HG03469 (cell line): ENCODE measurements at regions not wholly inside any gene's neighbourhood (a gene's known extent, or its start where the extent isn't known, plus 50 kb on each side); places are given as distances from the start of the nearest gene placed in this dataset.

Source experiments
- ATAC-seq: cut with Tn5 transposase; IDR thresholded peaks from one replicate; pipeline ENCODE4 v1.9.1; 2021; ENCODE audit warnings: mild to moderate bottlenecking, moderate library complexity, moderate number of reproducible peaks; ENCODE audit not compliant: unreplicated experiment

DNA sequence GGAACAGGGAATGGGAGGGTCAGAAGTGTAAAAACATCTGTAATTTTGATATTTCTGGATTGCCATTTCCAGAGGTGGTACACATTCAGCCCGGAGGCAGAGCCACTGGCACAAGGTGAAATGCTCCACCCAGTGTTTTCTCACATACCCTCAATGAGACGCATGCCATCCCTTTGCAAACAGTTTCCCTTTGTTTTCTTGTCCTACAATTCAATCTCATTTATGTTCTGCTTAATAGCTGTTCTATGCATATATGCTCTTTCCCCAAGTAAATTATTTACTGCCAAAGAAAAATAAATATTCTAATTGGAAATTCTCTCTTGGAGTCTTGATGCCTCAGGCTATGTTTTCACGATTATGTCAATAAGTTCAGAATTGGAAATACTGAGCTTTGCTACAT is 369.7 kb upstream of the AKR1E2 start:
- ATAC-seq = no peak

DNA sequence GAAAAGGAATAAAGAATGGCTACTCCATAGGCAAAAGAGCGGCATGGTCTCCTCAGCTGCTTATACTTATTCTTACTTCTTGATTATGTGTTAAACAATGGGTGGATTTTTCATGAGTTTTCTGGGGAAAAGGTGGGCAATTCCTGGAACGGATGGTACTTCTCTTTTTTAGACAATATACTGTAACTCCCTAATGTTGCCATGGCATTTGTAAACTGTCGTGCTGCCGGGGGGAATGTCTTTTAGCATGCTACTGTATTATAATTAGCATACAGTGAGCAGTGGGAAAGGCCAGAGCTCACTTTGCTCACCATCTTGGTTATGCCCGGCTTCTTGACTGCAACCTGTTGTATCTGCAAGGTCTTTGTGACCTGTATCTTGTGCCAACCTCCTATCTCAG is 372.1 kb upstream of the AKR1E2 start:
- ATAC-seq = no peak

DNA sequence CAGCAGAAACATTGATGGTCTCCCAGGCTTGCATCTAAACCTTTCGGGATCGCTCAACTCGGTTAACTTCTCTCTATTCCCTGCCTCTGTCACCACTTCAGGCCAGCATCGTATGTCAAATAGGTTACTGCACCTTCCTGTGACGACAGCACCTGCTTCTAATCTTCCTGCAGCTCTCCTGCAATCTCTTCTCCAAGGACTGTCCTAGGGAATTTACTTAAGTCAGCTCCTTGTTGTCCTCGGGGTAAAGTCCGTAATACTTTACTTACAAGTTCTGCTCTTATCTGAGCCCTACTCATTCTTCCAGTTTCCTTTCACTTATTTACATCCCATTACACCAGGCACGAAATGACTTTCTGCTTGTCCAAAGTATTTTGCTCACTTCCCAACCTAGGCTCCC is 372.7 kb upstream of the AKR1E2 start:
- no peak for ATAC-seq

DNA sequence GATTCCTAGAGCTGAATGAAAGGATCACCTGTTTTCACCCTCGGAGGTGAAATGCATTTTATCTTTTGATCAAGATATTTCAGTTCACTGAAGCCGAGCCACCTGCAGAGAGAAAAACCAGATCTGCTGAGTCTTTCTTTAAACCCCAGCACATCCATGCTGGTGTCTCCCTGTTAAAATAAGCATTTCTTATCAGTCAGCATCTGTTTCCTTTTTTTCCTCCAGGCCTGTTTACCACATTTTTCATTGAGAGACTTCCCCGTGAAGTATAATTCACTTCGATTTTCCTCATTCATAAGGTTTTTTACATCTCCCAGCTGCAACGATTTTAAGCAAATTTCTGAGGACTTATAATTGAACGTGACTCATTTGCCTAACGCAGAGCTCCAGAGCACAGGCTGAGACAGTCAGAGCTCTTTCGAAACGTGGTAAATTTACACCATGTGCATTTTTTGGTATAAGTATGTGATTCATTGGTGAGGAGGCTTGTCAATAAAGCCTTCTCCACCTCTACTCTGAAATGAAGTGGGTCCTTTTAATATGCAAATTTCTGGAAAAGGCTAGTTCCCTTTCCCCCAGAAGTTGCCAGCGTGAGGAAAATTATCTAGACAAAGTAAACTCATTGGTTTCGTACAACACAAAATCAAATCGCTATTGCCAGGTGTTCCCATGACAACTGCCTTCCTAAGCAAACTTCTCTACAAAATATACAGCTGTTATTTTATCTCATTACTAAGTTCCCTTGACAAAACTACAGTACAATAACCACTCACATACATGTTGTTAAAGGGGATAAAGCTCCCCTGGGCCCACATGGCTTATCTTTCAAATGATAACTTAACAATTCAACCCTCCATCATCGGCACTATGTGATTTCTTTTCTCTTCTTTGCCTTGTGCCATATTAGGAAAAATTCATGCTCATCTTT is 374.8 kb upstream of the AKR1E2 start:
- ATAC-seq = no peak

DNA sequence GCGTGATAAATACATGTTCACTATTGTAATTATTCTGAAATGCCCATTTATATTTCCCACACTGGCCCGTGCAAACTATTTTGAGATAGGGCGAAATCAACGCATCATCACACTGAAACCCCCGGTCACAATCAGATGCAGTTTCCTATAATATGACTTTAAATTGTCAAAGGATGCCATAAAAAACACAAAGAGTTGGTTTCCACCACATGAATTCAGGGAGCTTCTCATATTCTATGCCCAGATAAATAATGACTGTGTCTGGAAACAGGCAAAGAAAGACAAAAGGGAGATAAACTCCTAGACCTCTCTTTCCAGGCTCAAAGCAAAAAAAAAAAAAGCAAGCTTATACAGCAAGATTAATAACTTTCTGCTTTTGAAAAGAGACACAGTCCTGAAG is 375.8 kb upstream of the AKR1E2 start:
- no peak for ATAC-seq

DNA sequence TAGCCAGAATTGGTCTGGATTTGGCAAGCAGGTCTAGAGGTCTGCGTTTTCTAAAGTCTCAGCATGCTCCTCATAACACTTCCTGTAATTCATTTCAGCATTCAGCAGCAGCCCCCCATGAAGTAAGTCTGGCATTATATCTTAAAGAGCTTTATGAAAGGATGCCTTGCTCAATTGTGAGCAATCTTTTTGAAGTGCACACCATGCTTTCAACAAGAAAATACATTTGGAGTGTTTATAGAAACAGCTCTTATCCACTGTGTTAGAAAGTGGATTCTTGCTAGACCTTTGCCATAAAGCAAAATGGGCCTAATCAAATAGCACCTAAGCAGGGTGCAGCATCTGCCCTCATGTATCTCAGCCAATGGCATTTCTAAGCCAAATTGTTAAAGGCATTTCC is 378.0 kb upstream of the AKR1E2 start:
- ATAC-seq = no peak

DNA sequence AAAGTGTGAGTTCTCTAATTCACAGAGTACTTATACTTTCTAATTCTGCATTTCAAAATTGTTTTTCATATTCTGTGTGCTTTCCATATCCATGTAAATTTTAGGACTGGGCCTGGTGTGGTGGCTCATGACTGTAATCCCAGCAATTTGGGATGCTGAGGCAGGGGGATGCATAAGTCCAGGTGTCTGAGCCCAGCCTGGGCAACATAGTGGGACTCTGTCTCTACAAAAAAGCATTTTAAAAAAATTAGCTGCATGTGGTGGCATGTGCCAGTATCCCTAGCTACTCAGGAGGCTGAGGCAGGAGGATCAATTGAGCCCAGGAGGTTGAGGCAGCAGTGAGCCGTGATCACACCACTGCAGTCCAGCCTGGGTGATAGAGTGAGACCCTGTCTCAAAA is 382.6 kb upstream of the AKR1E2 start:
- ATAC-seq = no peak

DNA sequence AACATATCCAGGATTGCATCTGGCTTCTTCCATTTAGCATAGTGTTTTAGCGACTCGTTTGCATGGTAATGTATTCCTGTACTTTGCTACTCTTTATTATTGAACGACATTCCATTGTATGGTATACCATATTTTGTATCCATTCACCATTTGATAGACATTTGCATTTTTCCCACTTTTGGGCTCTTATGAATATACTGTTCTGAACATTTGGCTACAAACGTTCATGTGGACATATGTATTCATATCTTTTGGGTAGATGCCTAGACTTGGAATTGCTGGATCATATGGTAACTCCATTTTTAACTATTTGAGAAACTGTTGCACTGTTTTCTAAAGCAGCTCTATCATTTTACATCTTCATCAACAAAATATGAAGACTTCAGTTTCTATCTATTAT is 383.7 kb upstream of the AKR1E2 start:
- no peak for ATAC-seq

DNA sequence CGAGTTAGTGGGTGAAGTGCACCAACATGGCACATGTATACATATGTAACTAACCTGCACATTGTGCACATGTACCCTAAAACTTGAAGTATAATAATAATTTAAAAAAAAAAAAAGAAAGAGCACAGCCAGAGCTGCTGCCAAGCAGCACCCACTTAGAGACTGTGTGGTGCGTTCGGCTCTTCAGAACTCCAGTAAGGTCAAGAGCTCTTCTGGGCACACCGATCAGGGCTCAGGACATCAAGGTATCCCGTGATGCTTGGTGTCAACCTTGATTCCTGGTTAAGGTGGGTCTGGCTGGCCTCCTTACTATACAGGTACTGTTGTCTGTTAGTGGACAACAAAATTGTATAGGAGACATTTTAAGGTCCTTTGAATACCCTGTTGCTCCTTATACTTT is 385.7 kb upstream of the AKR1E2 start:
- ATAC-seq = no peak

DNA sequence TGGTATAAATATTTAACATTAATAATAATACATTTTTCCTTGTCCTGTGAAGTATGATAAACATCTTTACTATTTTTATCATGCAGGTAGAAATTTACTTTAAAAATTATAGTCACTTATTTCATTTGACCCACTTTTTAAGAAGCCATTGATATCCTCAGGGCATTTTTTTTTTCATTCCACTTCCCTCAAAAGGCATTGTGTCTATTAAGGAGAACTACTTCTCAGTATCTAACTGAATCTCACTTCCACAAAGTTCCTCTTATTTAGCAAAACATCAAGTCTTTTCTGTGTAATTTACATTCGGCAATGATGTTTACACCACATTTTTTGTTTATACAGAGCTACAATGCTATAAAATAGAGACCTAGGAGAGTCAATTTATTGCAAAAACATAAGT is 388.2 kb upstream of the AKR1E2 start:
- no peak for ATAC-seq

DNA sequence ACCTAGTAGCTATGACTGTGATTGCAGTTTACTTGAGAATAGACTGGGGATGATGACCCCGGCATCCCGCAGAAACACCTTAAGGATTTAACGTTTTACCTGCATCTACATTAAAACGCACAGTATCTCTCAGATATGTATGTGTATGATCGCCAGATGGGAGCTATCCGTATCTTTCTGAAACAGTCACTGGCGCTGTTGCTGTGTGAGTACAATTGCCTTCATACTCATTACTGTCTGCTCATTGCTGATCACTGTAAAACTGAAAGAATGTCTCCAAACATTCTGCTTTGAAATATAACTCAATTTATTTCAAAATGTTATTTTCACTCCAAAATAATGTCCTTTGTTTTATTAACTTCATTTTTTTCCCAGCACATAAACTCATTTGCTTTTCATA is 388.9 kb upstream of the AKR1E2 start:
- ATAC-seq = no peak

DNA sequence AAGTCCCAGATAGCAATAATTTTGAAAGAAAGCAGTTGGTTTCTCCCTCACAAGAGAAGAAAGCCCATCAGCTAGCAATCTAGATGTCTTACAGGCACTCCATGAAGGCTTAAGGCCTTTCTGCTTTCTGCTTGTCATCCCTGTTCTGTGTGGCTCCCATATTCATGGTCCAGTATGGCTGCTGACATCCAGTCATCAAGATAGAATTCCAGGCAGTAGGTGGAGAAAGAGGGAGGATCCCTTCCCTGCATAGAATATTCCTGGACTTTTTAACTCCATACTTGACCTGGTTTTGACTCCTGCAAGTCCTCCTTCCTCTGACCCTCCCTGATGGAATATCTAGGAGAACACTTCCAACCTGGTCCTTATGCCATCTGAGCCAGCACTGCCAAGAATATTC is 389.9 kb upstream of the AKR1E2 start:
- no peak for ATAC-seq

DNA sequence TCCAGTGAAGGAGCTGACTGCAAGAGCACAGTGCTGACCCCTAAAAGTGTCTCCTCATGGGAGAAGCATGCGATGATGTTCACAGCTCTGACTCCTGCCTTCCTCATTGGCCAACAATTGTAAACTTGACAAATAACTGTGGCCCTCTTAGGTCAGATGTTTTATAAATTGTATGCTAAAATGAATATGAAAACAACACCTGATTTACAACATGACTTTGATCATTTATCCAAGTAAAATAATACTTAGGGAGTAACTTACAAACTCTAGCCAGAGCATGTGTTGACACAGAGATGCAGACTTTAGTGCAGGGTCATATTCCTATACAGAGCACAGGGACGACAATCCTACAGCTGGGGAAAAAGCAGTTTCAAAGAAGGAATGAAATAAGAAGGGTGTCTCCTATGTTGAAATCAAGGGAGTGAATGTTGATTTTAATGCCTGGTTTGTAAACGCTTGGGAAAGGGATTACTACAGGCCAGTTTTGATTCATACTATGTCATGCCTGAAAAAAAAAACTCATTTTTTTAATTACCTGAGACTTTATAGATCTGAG is 391.4 kb upstream of the AKR1E2 start:
- ATAC-seq = no peak

DNA sequence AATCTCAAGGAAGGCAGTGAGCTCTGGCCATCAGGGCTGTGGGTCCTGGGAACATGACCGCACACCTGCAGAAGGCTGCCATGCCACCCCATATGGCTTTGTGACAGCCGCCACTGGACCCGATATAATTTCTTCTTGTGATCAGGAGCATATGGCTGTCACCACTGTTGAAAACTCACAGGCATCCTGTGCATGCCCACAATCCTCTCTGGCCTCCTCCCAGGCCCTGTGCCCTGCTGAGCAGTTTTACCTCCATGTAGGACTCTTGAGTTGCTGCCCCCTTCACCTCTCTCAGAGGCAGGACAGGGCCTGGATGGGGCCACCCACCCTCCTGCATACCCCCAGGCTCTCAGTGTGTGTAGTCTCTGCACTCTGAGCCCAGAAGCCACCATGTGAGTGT is 391.9 kb upstream of the AKR1E2 start:
- ATAC-seq = no peak

DNA sequence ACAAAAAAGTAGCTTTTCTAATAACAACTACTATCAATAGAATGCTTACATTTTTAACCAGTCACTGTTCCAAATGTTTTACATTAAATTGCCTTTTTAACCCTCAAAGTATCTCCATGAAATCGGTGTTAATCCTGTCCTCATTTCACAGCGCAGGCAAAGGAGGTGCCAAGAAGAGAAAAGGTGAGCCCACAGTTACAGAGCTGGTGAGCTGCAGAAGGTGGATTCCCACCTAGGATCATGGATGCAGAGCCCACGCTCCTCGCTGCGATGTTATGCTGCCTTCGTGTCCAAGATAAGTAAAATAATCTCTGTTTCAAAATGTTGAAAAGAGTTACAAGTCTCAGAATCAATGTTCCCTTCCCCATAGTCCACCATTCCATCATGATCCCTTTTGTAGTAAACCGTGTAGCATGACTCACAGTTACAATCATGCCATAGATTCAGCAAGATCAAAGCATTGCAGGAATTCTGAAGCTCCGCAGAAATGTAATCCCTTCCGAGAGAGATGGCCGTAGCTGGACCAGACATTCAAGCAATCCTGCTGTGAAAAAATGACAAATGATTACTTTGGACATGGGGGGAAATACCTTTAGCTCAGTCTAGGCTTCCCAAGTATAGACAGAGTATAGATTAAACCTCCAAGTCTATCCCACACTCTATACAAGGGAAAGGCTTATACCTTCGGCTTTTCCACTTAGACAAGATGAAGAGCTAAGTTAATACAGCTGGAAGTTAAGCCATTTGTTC is 394.7 kb upstream of the AKR1E2 start:
- ATAC-seq = no peak

DNA sequence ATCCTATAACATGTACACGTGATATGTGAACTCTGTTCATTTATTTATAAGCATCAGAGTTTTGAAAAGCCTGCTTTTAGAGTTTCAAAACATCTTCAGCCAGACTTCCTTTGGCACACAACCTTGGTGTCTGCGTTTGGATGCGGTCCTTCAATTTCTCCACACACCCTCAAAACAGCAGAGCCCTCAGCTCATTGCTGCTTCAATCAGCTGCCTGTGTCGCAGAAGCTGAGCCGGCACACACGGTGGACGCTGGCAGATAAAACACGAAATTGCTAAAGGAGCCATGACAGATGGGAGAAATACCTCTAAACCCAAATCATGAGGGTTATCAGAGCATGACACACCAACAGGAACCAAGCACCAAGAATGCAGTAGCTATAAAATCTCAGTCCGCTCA is 396.4 kb upstream of the AKR1E2 start:
- ATAC-seq = no peak

DNA sequence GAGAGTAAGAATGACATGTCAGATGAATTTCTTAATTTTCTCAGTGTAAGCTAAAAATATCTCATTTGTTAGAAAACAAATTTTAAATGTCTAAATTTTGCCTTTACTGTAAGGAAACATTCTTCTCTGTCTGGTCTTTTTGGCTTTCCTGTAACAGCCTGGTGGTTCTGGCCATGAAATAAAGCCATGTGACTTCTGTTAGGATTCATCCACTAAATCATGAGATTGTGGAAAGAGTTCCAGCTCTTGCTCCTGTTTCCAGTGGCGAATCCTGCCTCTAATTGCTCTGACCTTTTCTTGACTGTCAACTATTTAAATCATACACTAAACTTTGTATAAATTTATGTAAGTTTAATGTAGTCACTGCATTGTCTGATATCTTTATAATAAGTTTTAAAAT is 398.5 kb upstream of the AKR1E2 start:
- ATAC-seq = no peak

DNA sequence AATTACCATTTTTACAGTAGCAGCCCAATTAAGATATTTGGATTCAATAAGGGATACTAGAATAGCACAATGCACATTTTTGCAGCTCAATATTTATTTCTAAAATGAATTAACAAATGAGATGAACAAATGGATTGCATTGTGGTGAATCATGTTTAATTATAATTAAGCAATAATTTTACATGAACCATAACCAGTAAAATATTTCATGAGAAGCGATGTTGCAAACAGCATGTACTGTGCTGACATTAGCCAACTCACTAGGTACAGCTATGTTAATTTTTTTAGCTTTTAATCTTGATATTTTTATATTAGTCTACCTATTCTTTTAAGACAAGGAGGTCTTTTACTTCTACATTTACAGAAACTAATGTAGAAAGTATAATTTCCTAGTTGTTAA is 399.1 kb upstream of the AKR1E2 start:
- no peak for ATAC-seq

DNA sequence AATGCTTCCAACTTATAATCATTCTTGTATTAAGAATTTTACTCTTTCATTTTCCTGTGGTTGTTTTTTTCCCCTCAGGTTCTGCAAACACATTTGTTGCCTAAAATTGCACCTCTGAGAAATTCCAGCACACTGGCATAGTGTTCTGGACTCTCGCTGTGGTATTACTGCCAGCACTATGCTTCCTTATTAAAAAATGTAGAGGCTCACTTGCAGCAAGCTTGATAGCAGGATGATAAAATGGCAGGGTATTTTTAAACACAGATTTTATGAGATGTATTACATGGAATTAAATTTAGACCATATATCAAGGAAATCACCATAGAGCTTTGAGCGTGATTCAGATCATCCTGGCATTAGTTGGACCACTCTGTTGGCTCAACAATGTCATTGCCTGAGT is 416.7 kb upstream of the AKR1E2 start:
- no peak for ATAC-seq

DNA sequence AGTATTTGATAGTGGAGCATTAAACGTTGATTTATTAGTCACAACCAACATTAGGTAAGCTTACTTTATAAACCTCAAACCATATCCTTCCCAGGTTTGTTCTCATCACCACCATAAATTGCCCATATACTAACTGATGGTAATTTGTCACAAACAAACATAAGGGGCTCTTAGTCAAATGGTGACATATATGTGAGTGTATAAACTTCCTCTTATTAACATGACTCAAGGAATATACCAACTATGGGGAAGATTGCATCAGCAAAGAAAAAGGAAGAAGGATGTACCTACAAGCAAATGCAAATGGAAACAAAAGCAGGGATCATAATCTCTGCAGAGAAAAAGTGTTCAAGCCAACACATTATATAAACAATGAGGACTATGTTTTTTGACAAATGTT is 418.2 kb upstream of the AKR1E2 start:
- no peak for ATAC-seq

DNA sequence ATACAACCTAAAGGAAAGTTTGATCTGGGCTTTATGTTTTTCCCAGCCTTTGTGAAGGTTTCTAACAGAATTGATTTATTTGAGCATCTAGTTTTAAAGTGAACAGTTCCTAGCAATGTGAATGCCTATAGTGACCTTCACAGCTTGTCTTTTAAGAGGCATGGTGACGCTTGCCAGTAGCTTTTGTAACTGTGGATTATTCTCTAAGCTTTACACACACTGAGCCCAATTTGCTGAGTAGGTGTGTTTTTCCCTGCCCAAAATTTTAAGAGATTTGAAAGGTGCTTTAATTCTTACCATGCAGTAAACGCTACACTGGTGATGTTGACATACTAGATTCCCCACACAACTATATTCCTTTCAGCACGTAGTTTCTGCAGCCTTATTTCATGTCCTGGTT is 420.2 kb upstream of the AKR1E2 start:
- no peak for ATAC-seq

DNA sequence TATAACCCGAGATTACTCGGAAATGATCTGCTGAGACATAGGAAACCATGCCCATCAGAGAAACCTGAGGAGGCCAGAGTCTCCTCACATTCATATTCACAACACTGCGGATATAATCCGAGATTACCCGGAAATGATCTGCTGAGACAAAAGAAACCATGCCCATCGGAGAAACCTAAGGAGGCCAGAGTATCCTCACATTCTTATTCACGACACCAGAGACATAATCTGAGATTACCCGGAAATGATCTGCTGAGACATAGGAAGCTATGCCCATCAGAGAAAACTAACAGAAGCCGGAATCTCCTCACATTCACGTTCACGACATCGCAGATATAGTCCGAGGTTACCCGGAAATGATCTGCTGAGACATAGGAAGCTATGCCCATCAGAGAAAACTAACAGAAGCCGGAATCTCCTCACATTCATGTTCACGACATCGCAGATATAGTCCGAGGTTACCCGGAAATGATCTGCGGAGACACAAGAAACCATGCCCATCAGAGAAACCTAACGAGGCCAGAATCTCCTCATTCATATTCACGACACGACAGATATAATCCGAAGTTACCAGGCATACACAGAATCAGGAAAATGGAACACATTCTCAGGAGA is 422.3 kb upstream of the AKR1E2 start:
- ATAC-seq = no peak
